ENCODE measurements at regions not wholly inside any gene's neighbourhood (a gene's known extent, or its start where the extent isn't known, plus 50 kb on each side); places are given as distances from the start of the nearest gene placed in this dataset.
"Not testable (repeated sequence)": the region's sequence is repeated elsewhere in the genome, so short reads cannot be mapped to it uniquely, and the experiment has no call there.

GRCh38 chr3:20490996-20491395 lies 305.0 kb upstream of the SGO1 start:
- DNase-seq, result no peak
- Histone ChIP-seq H3K27ac (ENCODE audit: insufficient read depth, low read length, poor library complexity, severe bottlenecking) (no peak overlapping the region), H3K36me3 (ENCODE audit: control insufficient read depth, insufficient read depth, low read length) (no peaks in the 10 kb centered on the region), H3K27me3 (replicated peaks; ENCODE audit: control insufficient read depth, insufficient read depth, low read length, poor library complexity, severe bottlenecking) (no peaks in the 10 kb centered on the region), H3K9me3 (ENCODE audit: control insufficient read depth, low read length) (no peaks in the 10 kb centered on the region), H3K4me3 (ENCODE audit: insufficient read depth, low read depth, low read length, poor library complexity, severe bottlenecking) (no peak overlapping the region), H3K4me1 (ENCODE audit: control insufficient read depth, insufficient read depth, low read length, poor library complexity, severe bottlenecking) (no peaks in the 10 kb centered on the region)

GRCh38 chr3:20488151-20488550 lies 302.1 kb upstream of the SGO1 start:
- H3K4me3 ChIP-seq (ENCODE audit: insufficient read depth, low read depth, low read length, poor library complexity, severe bottlenecking), result no peak overlapping the region
- no peak overlapping the region for H3K27ac ChIP-seq (ENCODE audit: insufficient read depth, low read length, poor library complexity, severe bottlenecking)
- no peaks in the 10 kb centered on the region for H3K4me1 ChIP-seq (ENCODE audit: control insufficient read depth, insufficient read depth, low read length, poor library complexity, severe bottlenecking)
- DNase-seq, result no peak
- H3K36me3 ChIP-seq (ENCODE audit: control insufficient read depth, insufficient read depth, low read length), result no peaks in the 10 kb centered on the region
- H3K9me3 ChIP-seq (ENCODE audit: control insufficient read depth, low read length), result no peaks in the 10 kb centered on the region
- no peaks in the 10 kb centered on the region for H3K27me3 ChIP-seq (replicated peaks; ENCODE audit: control insufficient read depth, insufficient read depth, low read length, poor library complexity, severe bottlenecking)

GRCh38 chr3:20484126-20484525 lies 298.1 kb upstream of the SGO1 start:
- no peaks in the 10 kb centered on the region for H3K9me3 ChIP-seq (ENCODE audit: control insufficient read depth, low read length)
- DNase-seq, result no peak
- no peaks in the 10 kb centered on the region for H3K36me3 ChIP-seq (ENCODE audit: control insufficient read depth, insufficient read depth, low read length)
- H3K27me3 ChIP-seq (replicated peaks; ENCODE audit: control insufficient read depth, insufficient read depth, low read length, poor library complexity, severe bottlenecking), result no peaks in the 10 kb centered on the region
- H3K4me3 ChIP-seq (ENCODE audit: insufficient read depth, low read depth, low read length, poor library complexity, severe bottlenecking), result no peak overlapping the region
- no peaks in the 10 kb centered on the region for H3K4me1 ChIP-seq (ENCODE audit: control insufficient read depth, insufficient read depth, low read length, poor library complexity, severe bottlenecking)
- H3K27ac ChIP-seq (ENCODE audit: insufficient read depth, low read length, poor library complexity, severe bottlenecking), result no peak overlapping the region

- H3K27me3 ChIP-seq (replicated peaks; ENCODE audit: control insufficient read depth, insufficient read depth, low read length, poor library complexity, severe bottlenecking), result no peaks in the 10 kb centered on the region
- H3K9me3 ChIP-seq (ENCODE audit: control insufficient read depth, low read length), result no peaks in the 10 kb centered on the region
- no peaks in the 10 kb centered on the region for H3K36me3 ChIP-seq (ENCODE audit: control insufficient read depth, insufficient read depth, low read length)
- no peak overlapping the region for H3K27ac ChIP-seq (ENCODE audit: insufficient read depth, low read length, poor library complexity, severe bottlenecking)
- H3K4me3 ChIP-seq (ENCODE audit: insufficient read depth, low read depth, low read length, poor library complexity, severe bottlenecking), result no peak overlapping the region
- H3K4me1 ChIP-seq (ENCODE audit: control insufficient read depth, insufficient read depth, low read length, poor library complexity, severe bottlenecking), result no peaks in the 10 kb centered on the region
- DNase-seq, result no peak
Observed at GRCh38 chr3:20482350-20482749, 296.3 kb upstream of the SGO1 start.

GRCh38 chr3:20480786-20481365 lies 294.9 kb upstream of the SGO1 start:
- no peaks in the 10 kb centered on the region for H3K27me3 ChIP-seq (replicated peaks; ENCODE audit: control insufficient read depth, insufficient read depth, low read length, poor library complexity, severe bottlenecking)
- no peak for DNase-seq
- H3K4me3 ChIP-seq (ENCODE audit: insufficient read depth, low read depth, low read length, poor library complexity, severe bottlenecking), result no peak overlapping the region

GRCh38 chr3:20478436-20478835 lies 292.4 kb upstream of the SGO1 start:
- Histone ChIP-seq H3K9me3 (ENCODE audit: control insufficient read depth, low read length) (no peaks in the 10 kb centered on the region), H3K27ac (ENCODE audit: insufficient read depth, low read length, poor library complexity, severe bottlenecking) (no peak overlapping the region), H3K27me3 (replicated peaks; ENCODE audit: control insufficient read depth, insufficient read depth, low read length, poor library complexity, severe bottlenecking) (no peaks in the 10 kb centered on the region), H3K36me3 (ENCODE audit: control insufficient read depth, insufficient read depth, low read length) (no peaks in the 10 kb centered on the region), H3K4me1 (ENCODE audit: control insufficient read depth, insufficient read depth, low read length, poor library complexity, severe bottlenecking) (no peaks in the 10 kb centered on the region), H3K4me3 (ENCODE audit: insufficient read depth, low read depth, low read length, poor library complexity, severe bottlenecking) (no peak overlapping the region)
- DNase-seq, result no peak

More at GRCh38 chr3:20480786-20481365, 294.9 kb upstream of the SGO1 start:
- Histone ChIP-seq H3K36me3 (ENCODE audit: control insufficient read depth, insufficient read depth, low read length) (no peaks in the 10 kb centered on the region), H3K9me3 (ENCODE audit: control insufficient read depth, low read length) (no peaks in the 10 kb centered on the region), H3K4me1 (ENCODE audit: control insufficient read depth, insufficient read depth, low read length, poor library complexity, severe bottlenecking) (no peaks in the 10 kb centered on the region), H3K27ac (ENCODE audit: insufficient read depth, low read length, poor library complexity, severe bottlenecking) (no peak overlapping the region)

GRCh38 chr3:20464237-20464636 lies 278.2 kb upstream of the SGO1 start:
- not testable (repeated sequence) for H3K27me3 ChIP-seq (replicated peaks; ENCODE audit: control insufficient read depth, insufficient read depth, low read length, poor library complexity, severe bottlenecking); H3K27ac ChIP-seq (ENCODE audit: insufficient read depth, low read length, poor library complexity, severe bottlenecking); H3K4me3 ChIP-seq (ENCODE audit: insufficient read depth, low read depth, low read length, poor library complexity, severe bottlenecking); H3K36me3 ChIP-seq (ENCODE audit: control insufficient read depth, insufficient read depth, low read length); DNase-seq; H3K4me1 ChIP-seq (ENCODE audit: control insufficient read depth, insufficient read depth, low read length, poor library complexity, severe bottlenecking); H3K9me3 ChIP-seq (ENCODE audit: control insufficient read depth, low read length)

GRCh38 chr3:20462723-20463122 lies 276.7 kb upstream of the SGO1 start:
- DNase-seq, result no peak
- Histone ChIP-seq H3K36me3 (ENCODE audit: control insufficient read depth, insufficient read depth, low read length) (no peaks in the 10 kb centered on the region), H3K27me3 (replicated peaks; ENCODE audit: control insufficient read depth, insufficient read depth, low read length, poor library complexity, severe bottlenecking) (no peaks in the 10 kb centered on the region), H3K9me3 (ENCODE audit: control insufficient read depth, low read length) (no peaks in the 10 kb centered on the region), H3K27ac (ENCODE audit: insufficient read depth, low read length, poor library complexity, severe bottlenecking) (no peak overlapping the region), H3K4me3 (ENCODE audit: insufficient read depth, low read depth, low read length, poor library complexity, severe bottlenecking) (no peak overlapping the region), H3K4me1 (ENCODE audit: control insufficient read depth, insufficient read depth, low read length, poor library complexity, severe bottlenecking) (no peaks in the 10 kb centered on the region)

GRCh38 chr3:20462226-20462625 lies 276.2 kb upstream of the SGO1 start:
- no peak overlapping the region for H3K4me3 ChIP-seq (ENCODE audit: insufficient read depth, low read depth, low read length, poor library complexity, severe bottlenecking)
- no peaks in the 10 kb centered on the region for H3K27me3 ChIP-seq (replicated peaks; ENCODE audit: control insufficient read depth, insufficient read depth, low read length, poor library complexity, severe bottlenecking)
- no peaks in the 10 kb centered on the region for H3K9me3 ChIP-seq (ENCODE audit: control insufficient read depth, low read length)
- no peaks in the 10 kb centered on the region for H3K36me3 ChIP-seq (ENCODE audit: control insufficient read depth, insufficient read depth, low read length)
- no peak overlapping the region for H3K27ac ChIP-seq (ENCODE audit: insufficient read depth, low read length, poor library complexity, severe bottlenecking)
- H3K4me1 ChIP-seq (ENCODE audit: control insufficient read depth, insufficient read depth, low read length, poor library complexity, severe bottlenecking), result no peaks in the 10 kb centered on the region
- no peak for DNase-seq

GRCh38 chr3:20458994-20459716 lies 273.1 kb upstream of the SGO1 start:
- H3K4me3 ChIP-seq (ENCODE audit: insufficient read depth, low read depth, low read length, poor library complexity, severe bottlenecking), result no peak overlapping the region
- H3K36me3 ChIP-seq (ENCODE audit: control insufficient read depth, insufficient read depth, low read length), result no peaks in the 10 kb centered on the region
- DNase-seq, result no peak
- no peak overlapping the region for H3K27ac ChIP-seq (ENCODE audit: insufficient read depth, low read length, poor library complexity, severe bottlenecking)
- H3K27me3 ChIP-seq (replicated peaks; ENCODE audit: control insufficient read depth, insufficient read depth, low read length, poor library complexity, severe bottlenecking), result no peaks in the 10 kb centered on the region
- H3K4me1 ChIP-seq (ENCODE audit: control insufficient read depth, insufficient read depth, low read length, poor library complexity, severe bottlenecking), result no peaks in the 10 kb centered on the region
- no peaks in the 10 kb centered on the region for H3K9me3 ChIP-seq (ENCODE audit: control insufficient read depth, low read length)

All from effector memory CD4-positive, alpha-beta T cell (primary cell).